ENCODE measurements at regions not wholly inside any gene's neighbourhood (a gene's known extent, or its start where the extent isn't known, plus 50 kb on each side); places are given as distances from the start of the nearest gene placed in this dataset.
"Not testable (repeated sequence)": the region's sequence is repeated elsewhere in the genome, so short reads cannot be mapped to it uniquely, and the experiment has no call there.

DNA sequence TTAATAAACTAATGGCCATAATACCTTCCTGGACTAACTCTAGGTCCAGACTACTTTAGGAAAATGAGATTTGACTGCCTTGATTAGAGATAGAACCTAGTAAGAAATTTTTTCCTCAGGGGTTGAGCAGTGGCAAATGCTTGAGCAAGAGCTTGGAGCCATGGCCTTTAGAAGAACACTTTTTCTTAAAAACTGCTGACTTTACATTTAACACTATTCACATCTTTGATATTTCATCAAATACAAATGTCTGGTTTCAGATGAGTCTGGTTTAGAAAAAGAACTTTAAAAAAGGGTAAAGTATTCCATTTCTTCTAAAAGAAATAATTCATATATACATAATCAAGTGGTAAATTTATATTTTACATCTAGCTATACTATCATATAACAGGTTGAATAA, 680.9 kb upstream of the PITX2 start:
- DNase-seq = no peak

DNA sequence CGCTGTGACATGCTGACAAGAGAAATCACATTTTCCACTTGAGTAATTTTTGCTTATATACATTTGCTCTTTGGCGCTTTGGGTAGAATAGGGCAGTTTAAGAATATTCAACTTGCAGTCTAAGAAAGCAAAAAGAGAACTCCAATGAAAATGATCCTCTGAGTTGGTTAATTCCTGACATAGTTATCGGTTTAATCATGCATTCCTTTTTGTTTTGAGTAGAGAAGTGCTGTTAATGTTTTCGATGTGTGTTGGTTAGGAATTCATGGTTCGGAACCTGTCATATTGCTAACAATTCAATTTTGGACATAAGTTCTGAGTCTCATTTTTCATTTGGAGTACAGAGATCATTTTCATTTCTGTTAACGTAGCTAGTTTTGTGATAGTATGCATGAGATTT, 700.6 kb upstream of the PITX2 start:
- no peak for DNase-seq

DNA sequence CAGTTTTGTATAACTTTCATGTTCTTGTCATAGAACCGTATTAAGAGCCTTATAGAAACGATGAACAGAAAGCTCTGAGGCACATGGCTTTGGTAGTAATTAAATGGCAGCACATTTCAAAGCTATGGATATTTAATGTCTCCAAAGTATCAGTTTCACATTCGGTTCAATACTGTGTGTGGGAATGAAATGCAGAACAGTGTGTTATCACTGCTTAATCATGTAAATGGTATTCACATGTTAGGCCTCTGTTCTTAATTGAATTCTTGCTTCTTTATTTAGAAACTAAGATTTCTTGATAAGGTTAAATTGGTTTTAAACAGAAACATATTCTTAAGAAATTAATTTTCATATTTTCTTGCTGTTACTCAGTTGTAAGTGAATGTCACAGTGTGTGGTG, 701.0 kb upstream of the PITX2 start:
- DNase-seq = no peak

DNA sequence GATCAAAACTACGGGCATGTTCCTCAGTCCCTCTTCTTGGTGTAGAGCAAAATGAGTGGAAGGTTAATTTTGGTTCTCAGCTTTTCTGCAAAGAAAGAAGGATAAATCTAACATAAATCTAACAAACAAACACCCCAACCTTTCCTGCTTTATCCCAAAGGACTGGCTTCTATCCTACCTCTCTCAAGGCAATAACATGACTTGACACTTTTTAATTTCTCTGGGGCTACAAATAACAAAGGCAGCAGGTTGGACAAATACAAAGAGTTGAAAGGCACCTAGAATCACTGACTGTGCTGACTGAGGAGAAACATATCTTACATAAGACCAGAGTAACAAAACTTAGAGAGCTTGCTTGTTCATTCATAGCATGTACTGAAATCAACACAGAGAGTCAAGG, 703.6 kb upstream of the PITX2 start:
- DNase-seq = no peak

DNA sequence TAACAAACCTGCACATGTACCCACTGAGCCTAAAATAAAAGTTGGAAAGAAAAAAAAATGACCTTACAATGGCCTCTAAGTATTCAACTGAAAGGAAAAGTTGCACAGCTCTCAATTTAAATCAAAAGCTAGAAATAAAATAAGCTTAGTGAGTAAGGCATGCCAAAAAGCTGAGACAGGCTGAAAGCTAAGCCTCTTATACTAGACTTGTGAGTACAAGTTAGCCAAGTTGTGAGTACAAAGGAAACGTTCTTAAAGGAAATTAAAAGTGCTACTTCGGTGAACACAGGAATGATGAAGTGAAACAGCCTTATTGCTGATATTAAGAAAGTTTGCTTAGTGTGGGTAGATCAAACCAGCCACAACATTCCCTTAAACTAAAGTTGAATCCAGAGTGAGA, 707.9 kb upstream of the PITX2 start:
- DNase-seq = no peak

DNA sequence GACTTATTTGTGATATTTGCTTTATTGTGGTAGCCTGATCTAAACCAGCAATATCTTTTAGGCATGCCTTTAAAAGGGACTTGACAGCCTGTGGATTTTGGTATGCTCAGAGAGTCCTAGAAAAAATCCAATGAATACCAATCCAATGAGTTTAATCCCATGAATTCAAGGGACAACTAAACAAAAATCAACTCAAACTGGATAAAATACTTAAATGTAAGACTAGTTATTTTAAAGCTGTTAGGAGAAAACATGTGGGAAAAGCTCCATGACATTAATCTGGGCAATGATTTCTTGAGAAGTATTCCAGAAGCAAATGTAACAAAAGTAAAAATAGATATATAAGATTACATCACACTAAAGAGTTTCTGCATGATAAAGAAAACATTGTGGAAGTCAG, 711.5 kb upstream of the PITX2 start:
- DNase-seq = no peak

DNA sequence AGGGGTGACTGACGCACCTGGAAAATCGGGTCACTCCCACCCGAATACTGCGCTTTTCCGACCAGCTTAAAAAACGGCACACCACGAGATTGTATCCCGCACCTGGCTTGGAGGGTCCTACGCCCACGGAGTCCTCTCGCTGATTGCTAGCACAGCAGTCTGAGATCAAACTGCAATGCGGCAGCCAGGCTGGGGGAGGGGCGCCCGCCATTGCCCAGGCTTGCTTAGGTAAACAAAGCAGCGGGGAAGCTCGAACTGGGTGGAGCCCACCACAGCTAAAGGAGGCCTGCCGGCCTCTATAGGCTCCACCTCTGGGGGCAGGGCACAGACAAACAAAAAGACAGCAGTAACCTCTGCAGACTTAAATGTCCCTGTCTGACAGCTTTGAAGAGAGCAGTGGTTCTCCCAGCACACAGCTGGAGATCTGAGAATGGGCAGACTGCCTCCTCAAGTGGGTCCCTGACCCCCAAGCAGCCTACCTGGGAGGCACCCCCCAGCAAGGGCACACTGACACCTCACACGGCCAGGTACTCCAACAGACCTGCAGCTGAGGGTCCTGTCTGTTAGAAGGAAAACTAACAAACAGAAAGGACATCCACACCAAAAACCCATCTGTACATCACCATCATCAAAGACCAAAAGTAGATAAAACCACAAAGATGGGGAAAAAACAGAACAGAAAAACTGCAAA, 714.5 kb upstream of the PITX2 start:
- not testable (repeated sequence) for DNase-seq

DNA sequence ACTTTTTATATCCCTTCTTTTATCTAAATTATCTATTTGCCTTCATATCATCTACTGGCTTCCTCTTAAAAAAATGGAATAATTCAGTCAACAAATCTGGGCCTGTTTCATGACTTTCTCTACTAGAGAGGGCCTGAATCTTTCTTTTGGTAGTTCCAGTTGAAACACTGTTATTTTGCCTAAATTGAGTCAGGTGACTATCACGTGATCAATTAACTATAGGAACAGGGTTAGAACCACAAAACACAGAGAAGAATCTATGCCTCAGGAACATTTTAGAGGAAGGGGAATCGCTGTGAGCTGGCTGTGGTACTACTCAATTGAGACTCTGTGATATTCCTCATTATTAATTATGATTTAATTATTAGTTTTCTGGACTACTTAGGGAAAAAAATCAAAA, 736.7 kb upstream of the PITX2 start:
- DNase-seq = no peak

DNA sequence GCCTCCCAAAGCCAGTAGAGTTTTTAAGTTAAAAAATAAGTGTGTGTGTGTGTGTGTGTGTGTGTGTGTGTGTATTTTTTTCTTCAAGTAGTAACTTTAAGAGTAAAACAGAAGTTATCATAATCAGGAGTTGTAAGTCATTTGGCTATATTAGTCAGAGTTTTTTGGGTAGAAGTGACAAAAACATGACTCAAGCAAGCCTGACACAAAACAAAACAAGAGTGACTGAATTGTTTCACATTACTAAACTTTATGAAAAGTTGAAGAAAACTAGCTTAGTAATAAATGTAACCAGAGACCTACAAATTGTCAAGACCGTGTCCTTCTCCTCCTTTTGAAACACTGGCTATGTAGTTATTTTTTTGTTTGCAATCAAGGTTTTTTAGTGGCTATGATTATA, 738.0 kb upstream of the PITX2 start:
- no peak for DNase-seq

DNA sequence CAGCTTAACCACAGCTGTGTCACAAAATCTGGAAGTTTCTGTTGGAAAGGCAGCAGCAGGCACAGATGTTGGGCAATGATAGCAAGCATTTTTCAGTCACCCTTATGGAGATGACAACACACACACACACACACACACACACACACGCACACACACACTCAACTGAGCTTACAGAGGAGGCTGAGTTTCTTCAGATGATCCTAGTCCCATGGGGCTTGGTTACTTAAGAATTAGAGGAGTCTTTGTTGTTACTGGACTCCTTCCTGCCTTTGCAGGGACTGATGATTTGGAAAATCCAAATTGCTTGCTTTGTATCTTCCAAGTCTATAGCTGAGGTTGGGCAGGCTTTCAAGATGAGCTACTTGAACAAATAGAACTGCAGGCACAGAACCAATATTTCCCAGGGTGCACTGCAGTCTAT, 740.1 kb upstream of the PITX2 start:
- DNase-seq = no peak

DNA sequence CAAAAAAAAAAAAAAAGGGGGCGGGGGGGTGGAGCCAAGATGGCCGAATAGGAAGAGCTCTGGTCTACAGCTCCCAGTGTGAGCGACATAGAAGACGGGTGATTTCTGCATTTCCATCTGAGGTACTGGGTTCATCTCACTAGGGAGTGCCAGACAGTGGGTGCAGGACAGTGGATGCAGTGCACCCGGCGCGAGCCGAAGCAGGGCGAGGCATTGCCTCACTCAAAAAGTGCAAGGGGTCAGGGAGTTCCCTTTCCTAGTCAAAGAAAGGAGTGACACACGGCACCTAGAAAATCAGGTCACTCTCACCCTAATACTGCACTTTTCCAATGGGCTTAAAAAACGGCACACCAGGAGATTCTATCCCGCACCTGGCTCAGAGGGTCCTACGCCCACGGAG, 755.0 kb upstream of the PITX2 start:
- DNase-seq = not testable (repeated sequence)

DNA sequence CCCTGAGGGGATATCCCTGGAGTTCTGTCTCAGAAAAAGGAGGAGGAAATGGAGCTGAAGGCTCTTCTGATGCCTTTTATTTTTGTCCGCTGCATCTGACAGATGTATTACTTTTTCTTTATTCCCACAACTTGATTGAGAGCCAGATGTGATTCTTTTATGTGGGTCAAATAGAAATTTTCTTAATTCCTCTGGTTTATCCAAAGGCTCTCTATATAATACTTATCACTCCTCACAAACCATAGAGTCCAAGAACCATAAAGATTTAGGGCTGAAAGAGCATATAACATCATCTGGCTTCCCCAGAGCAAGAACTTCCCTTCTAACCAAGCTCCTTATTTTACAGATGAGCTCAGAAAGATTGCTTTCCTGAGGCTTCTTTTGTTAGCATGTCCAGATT, 756.7 kb upstream of the FAM241A start:
- no peak for DNase-seq

DNA sequence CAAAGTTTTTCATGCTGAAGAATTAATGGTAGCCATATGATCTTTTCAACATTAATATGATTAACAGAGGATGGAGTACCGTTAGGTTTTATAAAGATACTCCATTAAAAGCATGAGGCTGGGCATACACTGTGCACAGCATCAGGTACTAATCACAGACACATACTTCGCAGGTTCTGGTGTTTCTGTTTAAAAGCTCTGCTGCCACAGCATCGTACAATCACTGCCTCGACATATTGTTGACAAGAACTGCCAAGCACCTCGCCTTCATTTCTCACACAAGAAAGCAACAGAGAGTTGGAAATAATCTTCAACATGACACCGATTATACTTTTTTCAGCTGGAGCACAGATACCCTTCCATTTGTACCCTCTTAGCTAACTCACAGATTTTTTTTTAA, 753.4 kb upstream of the FAM241A start:
- DNase-seq = no peak

DNA sequence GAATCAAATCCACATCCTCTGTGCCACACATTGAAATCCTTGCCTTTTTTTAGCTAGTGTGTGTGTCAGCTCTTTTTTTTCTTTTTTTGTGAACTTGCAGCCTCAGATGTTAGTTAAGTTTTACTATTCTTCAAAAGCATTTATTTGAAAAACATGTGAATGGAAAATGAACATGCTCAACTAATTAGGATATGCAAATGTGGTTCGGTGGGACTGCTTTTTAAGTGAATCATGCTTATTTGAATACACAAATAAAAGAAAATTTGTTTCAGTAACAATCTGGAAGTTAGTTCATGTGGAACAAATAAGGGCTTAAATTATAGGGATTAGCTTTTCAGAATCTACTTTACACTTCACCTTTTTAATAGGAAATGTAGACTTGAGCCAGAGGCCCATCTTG, 751.5 kb upstream of the FAM241A start:
- DNase-seq = no peak

DNA sequence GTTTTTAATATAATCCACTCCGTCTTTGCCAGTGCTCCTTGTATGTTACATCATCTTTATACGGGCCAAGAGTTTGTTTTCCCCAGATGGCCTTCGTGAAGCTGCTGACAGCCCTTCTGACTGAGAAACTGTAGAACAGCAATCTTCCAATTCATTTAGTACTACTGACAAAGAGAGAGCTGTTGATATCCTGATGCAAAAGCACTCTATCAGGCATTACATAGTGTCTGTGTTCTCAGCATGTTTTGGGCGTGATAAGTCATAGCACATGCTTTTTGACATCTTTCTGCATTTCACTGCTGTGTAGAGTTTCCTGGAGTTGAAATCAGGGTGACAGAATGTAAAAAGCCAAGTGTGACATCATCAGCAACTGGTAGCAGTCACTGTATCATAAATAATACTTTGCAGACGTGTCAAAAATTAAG, 746.3 kb upstream of the FAM241A start:
- no peak for DNase-seq

DNA sequence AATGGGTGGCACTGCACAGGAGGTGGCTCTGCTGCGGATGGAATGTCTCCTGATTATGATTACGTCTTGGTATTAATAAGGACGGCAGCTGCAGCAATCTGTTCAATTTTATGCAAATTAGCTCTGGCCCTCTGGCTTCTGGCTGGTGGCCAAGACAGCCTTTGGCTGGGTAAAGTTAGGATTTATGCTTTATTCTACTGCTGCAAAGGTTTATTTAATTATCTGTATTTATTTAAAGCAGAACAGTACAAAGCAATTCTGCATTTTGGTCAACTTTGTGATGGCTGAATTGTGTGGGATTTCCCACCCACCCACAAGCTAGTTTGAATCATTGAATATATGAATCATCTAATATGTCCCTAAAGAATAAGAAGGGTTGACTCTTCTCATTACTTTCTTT, 745.6 kb upstream of the FAM241A start:
- DNase-seq = no peak

DNA sequence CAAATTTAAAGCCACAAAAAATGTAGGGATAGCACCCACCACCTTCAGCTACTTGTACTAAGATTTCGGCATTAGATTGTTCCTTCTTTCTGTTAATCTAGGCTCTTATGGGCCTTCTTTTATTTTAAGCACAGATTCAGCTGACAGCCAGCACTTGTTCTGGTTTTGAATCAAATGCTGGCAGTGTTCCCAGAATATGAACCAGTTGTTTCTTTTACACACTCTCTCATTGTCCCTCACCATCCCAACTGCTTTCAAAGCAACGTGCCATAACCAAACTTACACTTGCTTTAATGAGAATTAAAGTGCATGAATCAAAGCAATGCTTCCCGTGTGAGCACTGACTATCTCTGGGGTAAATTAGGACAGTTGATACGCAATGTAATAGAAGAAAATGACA, 744.5 kb upstream of the FAM241A start:
- no peak for DNase-seq

DNA sequence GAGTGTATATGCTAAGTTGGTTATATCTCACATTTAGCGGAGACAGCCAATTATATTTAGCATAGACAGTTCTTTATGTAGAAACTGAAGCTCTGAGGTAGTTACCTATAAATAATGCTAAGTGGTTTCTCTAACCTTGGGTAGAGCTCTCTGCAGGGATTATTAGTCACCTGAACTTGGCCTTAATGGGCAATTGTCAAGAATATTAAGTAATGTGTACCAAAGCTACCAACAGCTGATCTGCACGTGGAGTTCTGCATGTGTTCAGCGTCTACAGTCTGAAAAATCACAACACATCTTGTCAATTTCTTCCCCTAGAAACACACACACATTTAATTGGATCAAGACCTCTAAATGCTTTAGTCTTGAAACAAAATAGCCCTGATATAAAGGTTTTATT, 740.6 kb upstream of the FAM241A start:
- no peak for DNase-seq

DNA sequence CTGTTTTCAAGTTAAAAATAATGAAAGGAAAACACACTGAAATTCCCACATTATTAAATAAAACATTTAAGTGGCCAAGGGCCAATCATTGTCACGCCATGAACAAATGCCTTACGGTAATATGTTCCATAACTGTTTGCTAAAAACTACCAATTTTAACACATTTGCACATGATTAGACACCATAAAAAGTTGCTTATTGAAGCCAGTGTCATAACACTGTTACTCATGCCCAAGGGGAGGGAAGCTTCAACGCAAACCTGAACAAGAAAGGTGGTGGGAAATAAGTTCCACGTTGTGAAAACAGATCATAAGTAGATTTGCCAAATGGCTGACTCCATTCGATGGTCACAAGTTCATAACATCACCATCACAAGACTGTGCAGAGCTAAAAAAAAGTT, 739.3 kb upstream of the FAM241A start:
- no peak for DNase-seq

DNA sequence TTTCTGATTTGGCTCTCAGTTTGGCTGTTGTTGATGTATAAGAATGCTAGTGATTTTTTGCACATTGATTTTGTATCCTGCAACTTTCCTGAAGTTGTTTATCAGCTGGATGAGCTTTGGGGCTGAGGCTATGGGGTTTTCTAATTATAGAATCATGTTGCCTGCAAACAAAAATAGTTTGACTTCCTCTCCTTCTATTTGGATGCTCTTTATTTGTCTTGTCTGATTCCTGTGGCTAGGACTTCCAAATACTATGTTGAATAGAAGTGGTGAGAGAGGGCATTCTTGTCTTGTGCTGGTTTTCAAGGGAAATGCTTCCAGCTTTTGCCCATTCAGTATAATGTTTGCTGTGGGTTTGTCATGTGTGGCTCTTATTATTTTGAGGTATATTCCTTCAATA, 734.7 kb upstream of the FAM241A start:
- no peak for DNase-seq

DNA sequence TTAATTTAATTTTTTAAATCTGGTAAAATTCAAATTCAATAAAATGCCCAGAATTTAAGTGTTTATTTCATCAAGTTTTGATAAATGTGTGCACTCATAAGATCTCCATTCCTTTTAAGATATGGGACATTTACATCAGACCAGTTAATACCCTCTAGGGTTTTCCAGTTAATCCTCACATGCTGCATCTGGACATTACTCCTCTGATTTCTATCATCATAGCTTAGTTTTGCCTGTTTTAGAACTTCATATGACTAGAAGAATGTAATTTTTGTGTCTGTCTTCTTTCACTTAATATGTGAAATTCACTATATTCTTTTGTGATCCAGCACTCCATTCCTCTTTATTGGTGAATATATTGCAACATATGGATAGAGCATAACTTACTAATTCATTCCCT, 727.7 kb upstream of the FAM241A start:
- DNase-seq = no peak

DNA sequence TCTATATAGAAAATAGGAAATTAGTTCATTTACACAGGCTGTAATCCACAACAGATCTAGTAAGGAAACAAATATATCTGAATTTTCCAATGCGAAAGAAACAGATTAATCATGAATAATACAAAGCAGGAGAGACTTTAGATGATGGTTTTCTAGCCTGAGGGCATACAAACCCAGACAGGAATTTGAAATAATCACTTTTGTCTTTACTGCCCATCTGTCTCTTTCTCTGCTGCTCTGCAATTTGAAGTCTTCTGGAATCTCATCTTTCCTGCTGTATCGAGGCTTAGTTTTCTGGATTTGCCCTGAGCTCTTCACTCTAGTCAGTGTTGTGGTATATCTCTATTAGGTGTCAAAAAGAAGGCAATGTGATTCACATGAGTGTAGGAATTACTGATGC, 711.8 kb upstream of the FAM241A start:
- DNase-seq = no peak

DNA sequence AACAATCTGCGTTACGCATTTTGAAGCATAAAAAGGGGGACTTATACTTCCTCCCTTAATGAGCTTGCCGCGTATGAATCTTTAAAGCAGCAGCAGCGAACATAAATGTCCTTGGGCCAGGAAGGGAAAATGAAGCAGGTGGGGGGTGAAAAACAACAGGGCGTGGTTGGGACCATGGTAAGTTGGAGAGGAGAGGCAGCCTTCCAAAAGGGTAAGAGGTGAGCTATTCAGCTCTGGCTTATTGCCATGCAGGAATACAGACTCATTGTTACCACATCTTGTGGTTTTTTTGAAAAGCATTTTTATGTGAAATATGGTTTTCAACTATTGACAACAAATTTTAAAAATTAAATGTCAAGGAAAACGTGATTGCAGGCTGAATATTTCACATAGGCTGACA, 710.7 kb upstream of the FAM241A start:
- no peak for DNase-seq

DNA sequence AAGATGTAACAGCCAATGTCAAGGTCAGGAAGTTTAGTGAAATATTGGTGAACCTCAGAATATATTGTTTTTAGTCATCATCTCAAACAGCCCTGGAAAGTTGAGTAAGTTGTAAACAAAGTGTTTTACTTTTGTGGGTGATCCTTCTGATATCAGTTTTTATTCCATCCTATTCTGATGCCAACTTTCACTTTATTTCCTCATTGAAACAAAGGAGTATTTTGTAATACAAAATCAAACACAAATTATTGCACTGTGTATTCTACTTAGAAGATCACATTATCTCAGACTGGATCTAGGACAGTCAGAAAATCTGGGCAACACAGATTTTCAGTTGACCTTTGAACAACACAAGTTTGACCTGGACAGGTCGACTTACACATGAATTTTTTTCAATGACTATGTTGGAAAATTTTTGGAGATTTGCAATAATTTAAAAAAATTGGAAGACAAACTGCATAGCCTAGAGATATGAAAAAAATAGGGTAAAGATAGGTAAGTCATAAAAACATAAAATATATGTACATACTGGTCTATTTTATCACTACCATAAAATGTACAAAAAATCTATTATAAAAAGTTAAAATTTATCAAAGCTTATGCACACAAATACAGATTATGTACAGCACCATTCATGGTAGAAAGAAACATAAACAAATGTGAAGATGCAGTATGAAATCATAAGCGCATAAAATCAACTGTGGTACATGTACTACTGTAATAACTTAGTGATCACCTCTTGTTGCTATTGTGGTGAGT, 709.1 kb upstream of the FAM241A start:
- no peak for DNase-seq

DNA sequence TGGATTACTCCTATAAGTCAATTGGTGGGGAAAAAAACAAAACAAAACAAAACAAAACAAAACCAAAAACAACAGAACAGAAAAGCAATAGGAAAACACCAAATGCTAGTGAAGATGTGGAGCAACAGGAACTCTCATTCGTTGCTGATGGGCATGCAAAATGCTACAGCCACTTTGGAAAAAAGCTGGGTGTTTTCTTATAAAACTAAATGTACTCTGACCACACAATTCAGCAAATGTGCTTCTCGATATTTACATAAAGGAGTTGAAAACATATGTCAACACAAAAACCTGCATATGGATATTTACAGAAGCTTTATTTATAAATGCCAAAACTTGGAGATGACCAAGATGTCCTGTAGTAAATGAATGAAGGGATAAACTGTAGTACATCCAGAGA, 703.6 kb upstream of the FAM241A start:
- DNase-seq = no peak

Measured in NCI-H2029 (cell line).